HG03039 (cell line): ENCODE measurements at regions not wholly inside any gene's neighbourhood (a gene's known extent, or its start where the extent isn't known, plus 50 kb on each side); places are given as distances from the start of the nearest gene placed in this dataset.

Source experiments
- ATAC-seq: cut with Tn5 transposase; IDR thresholded peaks from one replicate; pipeline ENCODE4 v1.9.1; 2021; ENCODE audit warnings: mild to moderate bottlenecking, moderate library complexity; ENCODE audit not compliant: unreplicated experiment

DNA sequence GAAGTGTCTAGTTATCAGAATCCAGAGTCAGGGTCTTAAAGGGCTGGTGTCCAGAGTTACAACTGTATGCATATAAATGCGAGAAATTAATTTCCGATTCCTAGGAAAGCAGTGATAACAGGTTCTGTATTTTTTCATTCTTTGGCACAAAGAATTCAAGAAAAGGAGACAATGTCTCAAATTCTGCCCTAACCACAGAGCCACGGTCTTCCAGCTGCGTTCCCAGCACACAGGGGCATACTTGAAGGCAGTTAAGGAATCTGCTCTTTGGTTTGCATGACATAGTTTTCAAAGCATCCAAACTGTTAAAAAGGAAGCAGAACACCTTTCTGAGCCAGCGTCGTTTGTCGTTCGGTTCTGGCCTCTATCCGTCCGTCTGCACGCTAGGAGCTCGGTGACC is 416.9 kb upstream of the MKI67 start:
- no peak for ATAC-seq

GRCh38 chr10:128545216-128545615 is 419.0 kb upstream of the MKI67 start:
- ATAC-seq, result no peak

GRCh38 chr10:128546651-128547165 is 420.5 kb upstream of the MKI67 start:
- ATAC-seq, result no peak

- ATAC-seq, result no peak
Measured at GRCh38 chr10:128549101-128549608, 422.9 kb upstream of the MKI67 start.

DNA sequence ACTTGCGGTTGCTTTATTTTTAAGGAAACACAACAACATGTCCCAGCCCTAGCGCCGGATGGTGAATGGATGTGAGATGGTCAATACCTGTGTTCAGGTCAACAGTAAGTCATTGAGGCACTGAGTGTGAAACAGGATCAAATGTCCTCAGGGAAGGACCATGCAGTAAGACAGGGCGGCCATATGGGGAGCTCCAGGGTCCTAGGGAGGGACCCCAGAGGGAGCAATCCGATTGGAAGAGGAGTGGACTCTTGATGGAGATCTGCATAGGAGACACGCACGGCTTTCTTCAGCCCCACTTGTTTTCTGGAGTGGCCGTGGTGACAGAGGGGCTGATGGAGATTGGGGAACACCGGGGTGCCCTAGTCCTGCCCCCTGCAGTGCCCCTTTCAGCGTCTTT is 423.8 kb upstream of the MKI67 start:
- no peak for ATAC-seq

GRCh38 chr10:128551475-128551874 is 425.3 kb upstream of the MKI67 start:
- no peak for ATAC-seq

- no peak for ATAC-seq
Measured at GRCh38 chr10:128553755-128554154, 427.5 kb upstream of the MKI67 start.

GRCh38 chr10:128556182-128557110 is 430.2 kb upstream of the MKI67 start:
- no peak for ATAC-seq

DNA sequence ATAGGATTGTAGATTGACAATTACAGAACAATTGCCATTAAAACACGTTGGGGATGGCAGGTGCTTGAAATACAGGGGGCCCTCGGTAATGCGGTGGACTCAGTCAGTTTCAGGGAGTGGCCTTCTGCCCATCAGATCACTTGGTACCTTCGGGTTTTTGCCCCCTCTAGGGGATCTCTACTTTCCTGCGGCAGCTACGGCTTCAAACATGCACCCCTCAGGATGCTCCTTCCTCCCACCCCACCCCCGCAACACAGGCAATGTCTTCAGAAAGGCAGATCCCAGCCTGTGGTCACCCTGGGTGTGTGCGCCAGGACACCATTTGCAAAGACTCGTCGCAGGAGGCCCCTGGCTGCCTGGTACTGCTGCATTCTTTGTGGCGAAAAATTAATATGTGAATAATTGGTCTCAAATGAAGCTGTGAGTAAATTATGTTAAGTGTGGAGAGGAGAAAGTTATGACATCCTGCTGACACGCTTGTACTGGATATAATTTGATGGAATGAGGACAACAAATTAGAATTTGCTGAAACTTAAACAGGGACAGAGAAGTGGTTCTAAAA is 431.0 kb upstream of the MKI67 start:
- no peak for ATAC-seq

- ATAC-seq, result no peak
Measured at GRCh38 chr10:128560406-128560805, 434.2 kb upstream of the MKI67 start.

GRCh38 chr10:128560993-128561392 is 434.8 kb upstream of the MKI67 start:
- ATAC-seq, result no peak

GRCh38 chr10:128563387-128563786 is 437.2 kb upstream of the MKI67 start:
- no peak for ATAC-seq

DNA sequence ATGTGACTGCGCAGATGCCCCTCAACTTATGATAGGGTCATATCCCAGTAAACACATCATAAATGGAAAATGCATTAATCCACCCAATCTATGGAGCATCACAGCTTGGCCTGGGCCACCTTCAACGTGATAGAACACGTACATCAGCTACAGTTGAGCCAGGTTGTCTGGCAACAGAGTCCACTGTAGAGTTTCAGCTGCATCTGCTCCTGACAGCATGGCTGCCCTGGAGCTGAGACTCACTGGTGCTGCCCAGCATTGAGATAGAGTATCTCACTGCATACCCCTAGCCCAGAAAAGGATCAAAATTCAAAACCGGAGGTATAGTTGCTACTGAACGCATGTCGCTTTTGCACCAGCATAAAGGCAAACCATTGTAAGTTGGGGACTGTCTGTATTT is 437.7 kb upstream of the MKI67 start:
- no peak for ATAC-seq

DNA sequence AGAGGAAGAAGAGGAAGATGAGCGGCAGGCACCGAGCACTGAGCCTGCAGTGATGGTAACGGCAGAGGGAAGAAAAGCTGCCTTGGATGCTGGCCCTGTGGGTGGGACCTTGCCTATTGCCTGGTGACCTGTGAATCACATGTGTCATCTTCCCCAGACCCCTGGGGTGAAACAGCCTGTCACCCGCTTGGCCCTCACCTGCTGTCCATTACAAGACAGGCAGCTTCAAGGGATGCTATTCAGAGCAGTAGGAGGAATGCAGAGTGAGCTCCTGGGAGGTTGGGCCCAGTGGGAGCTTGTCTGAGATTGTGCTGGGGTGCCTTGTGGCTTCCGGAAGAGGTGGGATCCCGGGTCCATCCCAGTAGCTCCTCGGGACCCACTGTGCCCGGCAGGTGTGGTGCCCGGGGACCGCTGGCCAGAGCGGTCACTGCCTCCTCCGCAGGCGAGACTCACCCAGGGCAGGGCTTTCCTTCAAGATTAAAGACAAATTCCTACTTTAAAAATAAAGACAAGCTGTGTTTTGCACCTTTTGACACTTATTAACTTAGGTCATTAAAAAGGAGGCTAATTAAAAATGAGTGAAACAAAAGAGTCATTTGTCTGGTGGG is 440.2 kb upstream of the MKI67 start:
- ATAC-seq, result no peak

- ATAC-seq, result no peak
Measured at GRCh38 chr10:128567551-128567950, 441.3 kb upstream of the MKI67 start.

- no peak for ATAC-seq
Measured at GRCh38 chr10:128568041-128568440, 441.8 kb upstream of the MKI67 start.

DNA sequence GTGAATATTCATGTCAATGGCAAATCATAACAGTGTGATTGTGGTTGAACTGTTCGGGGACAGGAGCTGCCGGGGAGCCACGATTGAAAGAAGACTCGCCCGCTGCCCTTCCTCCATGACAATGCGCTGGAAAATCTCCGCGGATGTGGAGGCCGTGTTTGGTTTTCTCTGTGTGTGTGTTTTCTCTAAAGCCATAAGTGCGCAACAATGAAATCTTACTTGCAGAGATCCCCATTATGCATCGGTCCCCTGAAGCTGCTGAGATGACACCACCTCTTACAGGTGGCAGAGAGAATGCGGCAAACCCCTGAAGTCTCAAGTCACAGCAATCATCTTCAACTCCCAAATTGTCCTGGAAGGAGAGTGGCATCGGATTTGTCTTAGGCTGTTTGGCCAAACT is 442.3 kb upstream of the MKI67 start:
- ATAC-seq, result no peak

DNA sequence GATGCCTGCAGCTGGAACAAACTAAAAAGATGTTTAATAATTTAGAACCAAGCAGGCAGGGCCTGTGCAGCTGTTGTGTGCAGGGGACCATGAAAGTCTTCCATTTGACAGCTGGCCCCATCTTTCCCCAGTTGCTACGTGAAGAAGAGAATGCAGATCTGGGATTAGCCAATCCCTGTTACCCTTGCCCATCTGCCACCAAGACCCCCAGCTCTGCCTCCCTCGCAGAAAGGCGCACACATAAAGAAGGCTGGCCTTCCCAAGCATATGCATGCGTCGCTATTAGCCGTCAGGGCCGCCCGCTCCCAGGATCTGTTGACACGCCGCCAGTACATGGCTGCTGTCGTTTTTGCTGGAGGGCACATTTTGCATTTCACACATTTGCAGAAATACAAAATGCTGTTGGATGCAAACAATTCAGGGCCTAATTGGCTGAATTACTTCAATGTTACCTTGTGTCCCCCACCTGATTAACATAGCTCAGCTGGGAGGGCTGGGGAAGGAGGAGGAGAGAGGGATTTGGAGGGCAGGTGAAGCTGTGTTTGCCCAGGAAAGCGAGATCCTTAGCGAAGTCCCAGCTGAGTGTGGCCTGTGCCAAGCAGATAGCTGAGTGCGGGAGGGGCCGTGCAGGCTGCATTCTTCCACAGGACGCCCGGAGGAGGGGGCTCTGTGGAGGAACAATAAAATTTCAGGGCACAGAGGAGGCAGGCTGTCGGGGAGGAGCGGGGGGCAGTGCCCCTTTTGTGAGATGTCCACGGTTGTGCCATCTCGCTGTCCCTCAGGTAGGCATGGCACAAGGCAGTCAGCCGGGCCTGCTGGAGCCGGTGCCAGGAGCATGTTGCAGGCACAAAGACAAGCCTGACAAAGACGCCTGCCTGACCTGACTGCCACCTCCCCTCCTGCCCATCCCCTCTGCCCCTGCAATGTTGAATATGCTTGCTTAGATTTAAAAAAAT is 443.0 kb upstream of the MKI67 start:
- ATAC-seq, result no peak

- no peak for ATAC-seq
Measured at GRCh38 chr10:128570319-128570995, 444.2 kb upstream of the MKI67 start.

- no peak for ATAC-seq
Measured at GRCh38 chr10:128571071-128571470, 444.8 kb upstream of the MKI67 start.
